ENCODE measurements at regions not wholly inside any gene's neighbourhood (a gene's known extent, or its start where the extent isn't known, plus 50 kb on each side); places are given as distances from the start of the nearest gene placed in this dataset.
"Not testable (repeated sequence)": the region's sequence is repeated elsewhere in the genome, so short reads cannot be mapped to it uniquely, and the experiment has no call there.

DNA sequence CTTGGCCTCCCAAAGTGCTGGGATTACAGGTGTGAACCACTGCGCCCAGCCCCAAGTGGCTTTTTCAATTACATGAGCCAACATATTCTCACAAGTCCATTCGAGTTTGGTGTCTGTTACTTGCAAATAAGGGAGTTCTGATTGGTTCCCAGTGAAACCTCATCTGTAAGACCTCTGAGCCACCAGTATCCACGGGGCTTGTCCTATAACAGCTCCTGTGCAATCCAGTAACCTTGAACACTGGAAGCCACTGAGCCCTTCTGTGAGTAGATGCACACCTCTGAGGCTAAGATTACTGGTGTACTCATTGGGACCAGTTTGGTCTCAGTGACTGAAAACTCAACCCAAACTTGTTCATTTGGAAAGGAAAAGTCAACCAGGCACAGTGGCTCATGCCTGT lies 112.5 kb upstream of the CRYM start:
- H2BK15ac ChIP-seq (ENCODE audit: low read length); DNase-seq (ENCODE audit: low spot score); H3K4ac ChIP-seq (ENCODE audit: low read length); H2BK12ac ChIP-seq (ENCODE audit: low read length); H3K18ac ChIP-seq (ENCODE audit: low read length); H4K91ac ChIP-seq (ENCODE audit: low read depth, low read length, poor library complexity); H4K8ac ChIP-seq (ENCODE audit: low read depth, low read length); H3K27ac ChIP-seq (replicated peaks; ENCODE audit: low read length); H3K4me1 ChIP-seq (ENCODE audit: control insufficient read depth in 2 of 2, insufficient read depth in 1 of 2, low read depth in 1 of 2, low read length in 2 of 2); H3K9me3 ChIP-seq (replicated peaks in 1 of 2; ENCODE audit: control insufficient read depth in 2 of 2, insufficient read depth in 1 of 2, low read depth in 1 of 2, low read length in 2 of 2); H3K4me2 ChIP-seq (ENCODE audit: insufficient read depth, low read length, poor library complexity, severe bottlenecking); H3K14ac ChIP-seq (ENCODE audit: low read length); H3K36me3 ChIP-seq (replicated peaks in 1 of 2; ENCODE audit: control insufficient read depth in 2 of 2, insufficient read depth in 2 of 2, low read length in 2 of 2); H3K23ac ChIP-seq (ENCODE audit: low read depth, low read length, poor library complexity); H3K79me1 ChIP-seq (ENCODE audit: low read depth, low read length); H2AFZ ChIP-seq (ENCODE audit: low read length); H2BK5ac ChIP-seq (ENCODE audit: low read length); H2AK5ac ChIP-seq (ENCODE audit: low read depth, low read length); H3K27me3 ChIP-seq (ENCODE audit: control insufficient read depth in 3 of 3, insufficient read depth in 3 of 3, low read depth in 1 of 3, low read length in 3 of 3); H3K4me3 ChIP-seq (ENCODE audit: low read length in 2 of 2); H3K9ac ChIP-seq (ENCODE audit: low read depth, low read length, poor library complexity); H2BK120ac ChIP-seq (ENCODE audit: low read depth, low read length): not testable (repeated sequence)
- WGBS, 2 donors (ENCODE audit: extremely low coverage in 2 of 2, insufficient read length in 2 of 2, insufficient replicate concordance in 1 of 2): no CpG with 5 or more reads among the region's 3 CpGs

DNA sequence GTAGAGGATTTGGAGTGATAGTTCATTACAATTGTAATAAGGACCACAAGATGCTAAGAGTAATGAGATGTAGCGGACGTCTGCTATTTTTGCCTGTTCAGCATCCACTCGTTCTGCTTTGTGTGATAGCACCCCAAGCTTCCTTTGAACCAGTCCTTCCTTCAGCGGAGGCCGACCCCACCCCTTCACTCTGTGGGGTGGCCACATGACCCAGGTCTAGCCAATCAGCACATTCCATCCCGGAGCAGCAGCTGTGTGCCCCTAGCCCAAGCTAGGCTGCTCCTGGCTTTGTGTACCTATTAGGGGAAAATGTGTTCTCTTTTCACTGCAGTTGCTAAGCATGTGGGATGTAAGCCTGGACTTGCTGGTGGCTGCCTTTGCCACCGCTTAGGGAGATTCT lies 111.8 kb upstream of the CRYM start:
- not testable (repeated sequence) for H2AK5ac ChIP-seq (ENCODE audit: low read depth, low read length); H4K8ac ChIP-seq (ENCODE audit: low read depth, low read length); H3K79me1 ChIP-seq (ENCODE audit: low read depth, low read length); H3K9ac ChIP-seq (ENCODE audit: low read depth, low read length, poor library complexity); H3K18ac ChIP-seq (ENCODE audit: low read length); H3K4me1 ChIP-seq (ENCODE audit: control insufficient read depth in 2 of 2, insufficient read depth in 1 of 2, low read depth in 1 of 2, low read length in 2 of 2); H3K27ac ChIP-seq (replicated peaks; ENCODE audit: low read length); H3K23ac ChIP-seq (ENCODE audit: low read depth, low read length, poor library complexity); H3K27me3 ChIP-seq (ENCODE audit: control insufficient read depth in 3 of 3, insufficient read depth in 3 of 3, low read depth in 1 of 3, low read length in 3 of 3); H3K4me2 ChIP-seq (ENCODE audit: insufficient read depth, low read length, poor library complexity, severe bottlenecking); H3K9me3 ChIP-seq (replicated peaks in 1 of 2; ENCODE audit: control insufficient read depth in 2 of 2, insufficient read depth in 1 of 2, low read depth in 1 of 2, low read length in 2 of 2); H2BK15ac ChIP-seq (ENCODE audit: low read length); H3K14ac ChIP-seq (ENCODE audit: low read length); H4K91ac ChIP-seq (ENCODE audit: low read depth, low read length, poor library complexity); H2BK5ac ChIP-seq (ENCODE audit: low read length); H2BK120ac ChIP-seq (ENCODE audit: low read depth, low read length); DNase-seq (ENCODE audit: low spot score); H3K4me3 ChIP-seq (ENCODE audit: low read length in 2 of 2); H3K4ac ChIP-seq (ENCODE audit: low read length); H2AFZ ChIP-seq (ENCODE audit: low read length); H3K36me3 ChIP-seq (replicated peaks in 1 of 2; ENCODE audit: control insufficient read depth in 2 of 2, insufficient read depth in 2 of 2, low read length in 2 of 2); H2BK12ac ChIP-seq (ENCODE audit: low read length)
- whole genome bisulfite sequencing, 2 donors (ENCODE audit: extremely low coverage in 2 of 2, insufficient read length in 2 of 2, insufficient replicate concordance in 1 of 2): no CpG with 5 or more reads among the region's 7 CpGs

DNA sequence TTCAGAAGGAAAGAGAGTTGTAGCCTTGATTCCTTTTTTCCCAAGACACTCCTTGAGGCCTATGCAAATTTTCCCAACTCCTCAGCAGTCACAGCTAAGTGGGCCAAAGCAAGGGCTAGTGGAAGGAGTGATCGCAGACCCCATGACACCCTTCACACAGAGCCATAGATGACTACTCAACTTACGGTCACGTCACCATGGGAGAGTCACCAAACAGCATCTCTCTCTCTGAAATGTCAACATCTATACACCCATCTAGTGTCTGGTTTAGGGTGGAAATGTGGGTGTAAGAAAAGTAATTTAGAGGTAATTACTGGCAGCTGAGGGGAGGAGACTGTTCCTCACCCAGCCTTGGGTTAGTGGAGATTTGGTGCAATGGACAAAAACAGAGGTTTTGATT lies 109.7 kb upstream of the CRYM start:
- not testable (repeated sequence) for H4K91ac ChIP-seq (ENCODE audit: low read depth, low read length, poor library complexity); H3K4me3 ChIP-seq (ENCODE audit: low read length in 2 of 2); H3K36me3 ChIP-seq (replicated peaks in 1 of 2; ENCODE audit: control insufficient read depth in 2 of 2, insufficient read depth in 2 of 2, low read length in 2 of 2); H3K23ac ChIP-seq (ENCODE audit: low read depth, low read length, poor library complexity); DNase-seq (ENCODE audit: low spot score); H3K4me1 ChIP-seq (ENCODE audit: control insufficient read depth in 2 of 2, insufficient read depth in 1 of 2, low read depth in 1 of 2, low read length in 2 of 2); H3K27ac ChIP-seq (replicated peaks; ENCODE audit: low read length); H3K27me3 ChIP-seq (ENCODE audit: control insufficient read depth in 3 of 3, insufficient read depth in 3 of 3, low read depth in 1 of 3, low read length in 3 of 3); H3K79me1 ChIP-seq (ENCODE audit: low read depth, low read length); H3K18ac ChIP-seq (ENCODE audit: low read length); H2BK15ac ChIP-seq (ENCODE audit: low read length); H2BK120ac ChIP-seq (ENCODE audit: low read depth, low read length); H3K4ac ChIP-seq (ENCODE audit: low read length); H3K4me2 ChIP-seq (ENCODE audit: insufficient read depth, low read length, poor library complexity, severe bottlenecking); H2BK5ac ChIP-seq (ENCODE audit: low read length); H3K14ac ChIP-seq (ENCODE audit: low read length); H2AFZ ChIP-seq (ENCODE audit: low read length); H3K9me3 ChIP-seq (replicated peaks in 1 of 2; ENCODE audit: control insufficient read depth in 2 of 2, insufficient read depth in 1 of 2, low read depth in 1 of 2, low read length in 2 of 2); H4K8ac ChIP-seq (ENCODE audit: low read depth, low read length); H2BK12ac ChIP-seq (ENCODE audit: low read length); H3K9ac ChIP-seq (ENCODE audit: low read depth, low read length, poor library complexity); H2AK5ac ChIP-seq (ENCODE audit: low read depth, low read length)
- WGBS, 2 donors (ENCODE audit: extremely low coverage in 2 of 2, insufficient read length in 2 of 2, insufficient replicate concordance in 1 of 2): no CpG with 5 or more reads among the region's 3 CpGs

DNA sequence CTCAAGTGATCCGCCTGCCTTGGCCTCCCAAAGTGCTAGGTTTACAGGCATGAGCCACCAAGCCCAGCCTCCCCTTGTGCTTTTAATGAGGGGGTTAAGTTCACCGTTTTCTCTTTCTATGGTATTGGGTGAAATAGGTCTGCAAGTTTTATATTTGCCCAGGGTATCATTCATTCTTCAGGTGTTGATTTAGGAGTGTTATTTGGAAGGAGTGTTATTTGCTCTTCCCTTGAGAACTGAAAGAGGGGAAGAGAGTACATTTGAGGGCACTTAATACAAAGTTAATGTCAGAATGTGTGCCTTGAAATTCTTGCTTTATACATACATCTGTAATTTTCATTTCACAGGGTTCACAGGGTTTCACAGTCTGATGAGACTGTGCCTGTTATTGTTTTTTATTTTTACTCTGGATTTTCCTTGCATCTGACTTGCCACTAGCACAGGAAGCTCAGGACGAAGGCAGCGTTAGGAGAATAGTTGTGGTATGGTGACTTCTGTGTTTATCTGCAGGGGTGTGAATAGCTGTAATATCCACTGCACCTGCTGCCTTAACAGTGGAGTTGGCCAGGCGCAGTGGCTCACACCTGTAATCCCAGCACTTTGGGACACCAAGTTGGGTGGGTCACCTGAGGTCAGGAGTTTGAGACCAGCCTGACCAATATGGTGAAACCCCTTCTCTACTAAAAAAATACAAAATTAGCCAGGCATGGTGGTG lies 108.3 kb upstream of the CRYM start:
- not testable (repeated sequence) for H3K79me1 ChIP-seq (ENCODE audit: low read depth, low read length); H3K4ac ChIP-seq (ENCODE audit: low read length); H4K8ac ChIP-seq (ENCODE audit: low read depth, low read length); H3K27me3 ChIP-seq (ENCODE audit: control insufficient read depth in 3 of 3, insufficient read depth in 3 of 3, low read depth in 1 of 3, low read length in 3 of 3); H3K14ac ChIP-seq (ENCODE audit: low read length); H3K23ac ChIP-seq (ENCODE audit: low read depth, low read length, poor library complexity); H4K91ac ChIP-seq (ENCODE audit: low read depth, low read length, poor library complexity); H3K4me2 ChIP-seq (ENCODE audit: insufficient read depth, low read length, poor library complexity, severe bottlenecking); H3K4me1 ChIP-seq (ENCODE audit: control insufficient read depth in 2 of 2, insufficient read depth in 1 of 2, low read depth in 1 of 2, low read length in 2 of 2); H3K36me3 ChIP-seq (replicated peaks in 1 of 2; ENCODE audit: control insufficient read depth in 2 of 2, insufficient read depth in 2 of 2, low read length in 2 of 2); H2AFZ ChIP-seq (ENCODE audit: low read length); H2AK5ac ChIP-seq (ENCODE audit: low read depth, low read length); DNase-seq (ENCODE audit: low spot score); H3K27ac ChIP-seq (replicated peaks; ENCODE audit: low read length); H2BK15ac ChIP-seq (ENCODE audit: low read length); H3K4me3 ChIP-seq (ENCODE audit: low read length in 2 of 2); H3K9ac ChIP-seq (ENCODE audit: low read depth, low read length, poor library complexity); H2BK120ac ChIP-seq (ENCODE audit: low read depth, low read length); H3K18ac ChIP-seq (ENCODE audit: low read length); H3K9me3 ChIP-seq (replicated peaks in 1 of 2; ENCODE audit: control insufficient read depth in 2 of 2, insufficient read depth in 1 of 2, low read depth in 1 of 2, low read length in 2 of 2); H2BK12ac ChIP-seq (ENCODE audit: low read length); H2BK5ac ChIP-seq (ENCODE audit: low read length)
- WGBS, 2 donors (ENCODE audit: extremely low coverage in 2 of 2, insufficient read length in 2 of 2, insufficient replicate concordance in 1 of 2): no CpG with 5 or more reads among the region's 5 CpGs
